Smooth muscle cell of the brain vasculature (primary cell): ENCODE measurements at regions not wholly inside any gene's neighbourhood (a gene's known extent, or its start where the extent isn't known, plus 50 kb on each side); places are given as distances from the start of the nearest gene placed in this dataset.
"Not testable (repeated sequence)": the region's sequence is repeated elsewhere in the genome, so short reads cannot be mapped to it uniquely, and the experiment has no call there.

ENCODE experiments used
- DNase-seq: peaks from one replicate; pipeline ENCODE4 v3.0.0-alpha.2; 2012; ENCODE audit warnings: low read depth, low spot score

- no peak for DNase-seq
Observed at GRCh38 chr4:160611181-160611580, 1508.3 kb downstream of the RAPGEF2 start.

GRCh38 chr4:160631044-160631443 is 1528.2 kb downstream of the RAPGEF2 start:
- no peak for DNase-seq

DNA sequence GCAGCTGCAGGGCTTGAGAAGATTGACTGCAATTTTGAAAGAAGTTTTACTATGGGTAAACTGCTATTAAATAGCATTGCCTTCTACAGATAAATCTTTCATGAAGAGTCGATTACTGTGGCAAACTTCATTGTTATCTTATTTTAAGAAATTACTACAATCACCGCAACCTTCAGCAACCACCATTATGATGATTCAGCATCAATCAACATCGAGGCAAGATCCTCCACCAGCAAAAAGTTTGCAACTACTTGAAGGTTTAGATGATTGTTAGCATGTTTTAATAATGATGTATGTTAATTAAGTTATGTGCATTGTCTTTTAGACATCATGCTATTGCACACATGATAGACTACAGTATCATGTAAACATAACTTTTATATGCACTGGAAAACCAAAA is 1511.0 kb downstream of the FSTL5 start:
- no peak for DNase-seq

DNA sequence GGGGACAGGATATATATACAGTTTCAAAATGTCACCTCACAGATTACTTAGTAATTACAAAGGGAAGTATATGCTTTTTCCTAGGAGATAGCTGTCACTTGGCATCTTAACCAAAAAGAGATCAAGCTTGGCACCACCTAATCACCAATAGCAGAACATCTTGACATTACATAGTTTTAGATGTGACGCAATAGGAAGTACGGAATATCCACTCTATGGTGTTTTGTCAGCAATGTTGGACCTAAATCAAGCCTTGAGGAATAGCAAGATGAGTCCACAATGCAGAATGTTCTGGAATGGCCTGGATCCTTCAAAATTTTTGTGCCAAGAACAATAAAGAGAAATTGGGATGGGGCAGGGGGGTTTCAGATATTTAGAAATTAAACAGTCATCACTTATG is 1488.2 kb downstream of the FSTL5 start:
- no peak for DNase-seq

- DNase-seq = no peak
Observed at GRCh38 chr4:160685729-160686128, 1478.1 kb downstream of the FSTL5 start.

DNA sequence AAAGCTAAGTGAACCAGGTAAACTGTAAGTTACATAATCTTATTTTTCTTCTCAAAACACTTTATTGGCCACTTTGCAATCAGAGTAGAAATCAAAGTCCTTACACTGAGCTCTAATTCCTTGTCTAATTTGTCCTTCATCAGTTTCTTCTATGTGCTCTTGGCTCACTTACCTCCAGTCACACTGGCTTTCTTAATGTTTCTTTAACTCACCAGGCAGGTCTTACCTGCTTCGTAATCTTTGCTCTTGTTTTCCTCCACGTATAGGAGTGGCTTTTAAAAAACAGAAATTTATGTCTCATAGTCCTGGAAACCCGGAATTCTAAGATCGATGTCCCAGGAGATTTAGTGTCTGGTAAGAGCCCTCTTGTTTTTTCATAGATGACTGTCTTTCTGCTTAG is 1462.1 kb downstream of the FSTL5 start:
- DNase-seq = no peak

DNA sequence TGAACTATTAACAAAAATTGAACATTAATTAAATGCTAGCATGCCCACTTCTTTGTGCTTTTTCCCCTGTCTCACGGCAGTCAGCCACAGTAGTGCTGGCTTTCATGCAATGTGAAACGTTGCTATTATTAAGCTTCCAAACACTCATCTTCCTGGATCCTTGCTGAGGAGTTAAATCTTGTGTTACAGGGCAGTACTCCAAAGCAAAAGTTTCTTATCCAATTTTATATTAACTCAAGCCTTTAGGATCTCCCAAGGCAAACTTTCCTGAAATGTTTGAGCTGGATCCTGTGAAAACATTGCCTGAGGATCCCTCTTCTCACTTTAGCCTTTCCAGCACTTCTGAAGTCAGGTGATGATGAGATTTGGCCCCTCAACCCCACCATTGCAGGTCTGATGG is 1454.8 kb downstream of the FSTL5 start:
- no peak for DNase-seq

DNA sequence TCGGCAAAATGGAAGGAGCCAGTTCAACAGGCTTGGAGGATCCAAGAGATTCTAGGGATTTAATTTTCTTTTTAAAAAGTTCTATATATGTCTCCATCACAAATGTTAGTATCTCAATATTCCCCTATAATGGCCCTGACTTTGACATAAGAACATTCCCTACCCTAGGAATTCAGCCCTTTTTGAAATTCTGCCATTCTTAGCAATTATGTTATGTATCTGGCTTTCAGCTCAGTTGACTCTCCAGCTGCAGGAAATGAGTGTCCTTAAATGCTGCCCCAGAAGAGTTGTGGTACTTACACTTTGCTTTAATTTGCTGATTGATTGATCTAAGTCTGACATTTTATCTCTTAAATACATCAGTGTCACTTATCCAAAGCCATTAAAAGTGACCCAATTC is 1454.3 kb downstream of the FSTL5 start:
- no peak for DNase-seq

DNA sequence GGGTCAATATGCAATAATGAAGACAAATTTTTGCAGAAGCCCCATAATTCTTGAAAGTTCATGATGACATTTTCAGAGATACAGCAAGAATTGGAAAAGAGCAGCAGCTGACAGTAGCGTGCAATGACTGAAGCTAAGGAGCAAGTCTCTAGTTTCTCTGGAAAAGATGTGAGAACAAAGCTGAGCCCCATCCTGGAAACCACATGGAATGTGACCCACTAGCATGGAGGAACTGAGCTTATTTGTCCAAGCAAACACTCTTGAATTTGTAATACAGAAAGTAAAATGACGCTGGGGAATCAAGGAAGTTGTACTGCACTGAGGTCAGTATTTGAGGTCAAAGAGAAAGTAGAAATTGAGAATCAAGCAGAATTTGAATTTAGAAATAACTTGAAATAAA is 1447.2 kb downstream of the FSTL5 start:
- DNase-seq = no peak

- no peak for DNase-seq
Observed at GRCh38 chr4:160717848-160718247, 1446.0 kb downstream of the FSTL5 start.

GRCh38 chr4:160724063-160724462 is 1439.7 kb downstream of the FSTL5 start:
- DNase-seq = no peak

DNA sequence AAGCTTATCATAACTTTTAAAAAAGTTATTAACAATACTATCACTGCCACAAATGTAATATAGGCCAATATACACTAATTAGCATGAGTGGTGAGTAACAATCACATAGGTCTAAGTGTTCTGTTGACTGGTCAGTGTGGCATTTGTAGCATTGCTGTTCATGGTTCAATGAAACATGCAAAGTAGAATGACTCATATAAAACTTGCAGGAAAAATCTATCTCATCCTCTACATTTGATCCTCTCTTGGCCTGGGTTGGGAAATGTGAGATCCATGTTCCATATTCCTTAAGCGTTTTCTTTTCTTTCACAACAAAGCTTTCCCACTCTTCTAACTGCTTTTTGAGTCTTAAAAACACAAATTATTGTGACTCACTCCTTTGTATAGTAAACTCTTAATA is 1418.7 kb downstream of the FSTL5 start:
- DNase-seq = no peak

- DNase-seq = not testable (repeated sequence)
Observed at GRCh38 chr4:160746585-160746984, 1417.2 kb downstream of the FSTL5 start.

- DNase-seq = no peak
Observed at GRCh38 chr4:160772668-160773067, 1391.1 kb downstream of the FSTL5 start.

DNA sequence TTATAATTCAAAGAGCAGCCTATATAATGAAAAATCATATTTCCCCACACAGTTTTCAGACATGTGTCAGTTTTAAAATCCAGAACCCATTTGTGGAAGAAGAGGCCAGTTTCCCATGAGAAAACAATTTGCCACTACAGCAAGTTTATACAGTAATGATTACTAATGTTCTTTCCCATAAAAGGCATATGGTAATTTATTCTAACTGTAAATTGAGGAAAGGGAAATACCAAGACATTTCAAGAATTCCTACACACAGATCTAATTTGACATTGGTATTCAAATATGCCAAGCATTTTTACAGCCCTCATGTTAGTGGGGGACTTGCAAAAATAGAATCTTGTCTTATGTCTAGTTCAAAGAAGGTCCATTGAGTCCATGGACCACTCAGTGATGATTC is 1368.6 kb downstream of the FSTL5 start:
- DNase-seq = no peak

DNA sequence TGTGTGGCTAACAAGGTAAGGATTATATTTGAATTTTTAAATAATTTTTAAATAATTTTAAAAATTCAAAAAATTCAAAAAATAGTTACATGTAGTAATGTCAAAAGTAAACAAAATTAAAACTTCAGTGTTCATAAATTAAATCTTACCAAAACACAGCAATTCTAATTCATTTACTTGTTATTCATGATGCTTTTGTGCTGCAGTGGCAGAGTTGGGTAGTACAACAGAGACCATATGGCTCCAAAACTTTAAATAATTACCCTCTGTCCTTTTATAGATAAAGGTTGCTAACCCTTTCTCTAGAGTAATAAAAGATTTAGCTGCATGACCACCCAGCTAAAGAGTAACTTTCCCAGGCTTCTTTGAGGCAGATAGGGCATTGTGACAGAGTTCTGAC is 1355.6 kb downstream of the FSTL5 start:
- DNase-seq = no peak

DNA sequence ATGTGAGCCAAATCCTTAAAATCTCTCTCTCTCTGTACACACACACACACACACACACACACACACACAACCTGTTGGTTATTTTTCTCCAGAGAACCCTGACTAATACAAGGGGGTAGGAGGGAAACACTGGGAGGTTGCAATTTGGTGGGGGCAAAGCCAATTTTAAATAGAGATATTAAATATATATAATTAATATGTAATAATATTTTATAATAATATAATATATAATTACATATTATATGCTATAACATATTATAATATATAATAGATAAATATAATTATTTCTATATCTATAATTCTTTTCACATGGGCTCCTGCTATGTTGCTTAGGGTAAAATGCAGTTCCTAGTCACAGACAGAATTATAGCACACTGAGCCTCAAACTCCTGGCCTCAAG is 1354.2 kb downstream of the FSTL5 start:
- DNase-seq = no peak

DNA sequence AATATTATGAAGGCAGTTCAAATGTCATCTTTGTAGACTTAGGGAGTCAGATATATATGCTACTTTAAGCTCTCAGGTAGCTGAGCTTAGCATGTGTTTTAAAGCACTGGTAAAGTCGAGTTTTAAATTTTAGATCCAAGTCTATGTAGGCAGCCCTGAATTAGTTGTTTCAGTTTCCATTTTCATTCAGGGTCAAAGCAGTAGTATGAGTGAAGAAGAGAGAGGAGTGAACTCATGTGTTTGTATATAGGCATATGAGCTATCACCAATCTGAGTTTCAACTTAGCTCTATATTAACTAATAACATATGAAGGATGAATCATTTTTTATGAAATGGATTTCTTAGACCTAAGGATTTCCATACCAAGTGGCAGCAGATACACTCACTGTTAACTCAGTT is 1353.4 kb downstream of the FSTL5 start:
- DNase-seq = no peak

- DNase-seq = no peak
Observed at GRCh38 chr4:160810941-160811340, 1352.9 kb downstream of the FSTL5 start.

- DNase-seq = no peak
Observed at GRCh38 chr4:160811956-160812355, 1351.8 kb downstream of the FSTL5 start.

DNA sequence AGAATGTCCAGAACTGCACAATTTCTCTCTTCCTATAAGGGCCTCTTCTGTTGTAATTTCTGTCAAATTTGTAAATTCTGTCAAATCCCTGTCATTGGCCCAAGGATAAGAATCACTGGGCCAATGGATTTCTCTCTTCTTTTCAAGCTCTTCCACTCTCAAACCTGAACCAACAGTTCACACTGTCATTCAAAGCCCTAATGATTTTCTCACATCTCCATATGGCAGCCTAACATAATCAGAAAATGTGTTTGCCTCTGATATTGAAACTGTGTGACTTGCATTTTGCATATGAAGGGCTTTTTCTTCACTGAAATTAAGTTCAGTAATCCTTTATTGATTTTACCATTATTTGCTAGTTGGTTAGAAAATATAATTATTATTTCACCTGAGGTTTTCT is 1349.1 kb downstream of the FSTL5 start:
- DNase-seq = no peak

DNA sequence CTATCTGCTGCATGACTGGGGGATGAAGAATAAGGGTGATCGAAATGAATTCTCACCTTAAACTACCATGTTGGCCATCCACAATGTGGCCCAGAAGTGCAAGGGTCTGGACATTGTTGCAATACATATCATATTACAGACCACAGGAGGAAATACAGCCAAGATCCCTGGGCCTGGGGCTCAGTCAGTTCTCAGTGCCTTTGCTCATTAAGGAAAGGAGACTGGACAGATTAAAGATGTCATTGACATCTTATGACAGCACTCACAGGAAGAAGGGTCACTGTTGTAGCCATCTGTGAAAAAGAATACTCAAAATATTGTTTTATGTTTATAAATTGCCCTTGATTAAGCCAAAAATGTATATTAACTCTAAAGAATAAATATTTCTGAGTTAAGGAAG is 1345.2 kb downstream of the FSTL5 start:
- no peak for DNase-seq

DNA sequence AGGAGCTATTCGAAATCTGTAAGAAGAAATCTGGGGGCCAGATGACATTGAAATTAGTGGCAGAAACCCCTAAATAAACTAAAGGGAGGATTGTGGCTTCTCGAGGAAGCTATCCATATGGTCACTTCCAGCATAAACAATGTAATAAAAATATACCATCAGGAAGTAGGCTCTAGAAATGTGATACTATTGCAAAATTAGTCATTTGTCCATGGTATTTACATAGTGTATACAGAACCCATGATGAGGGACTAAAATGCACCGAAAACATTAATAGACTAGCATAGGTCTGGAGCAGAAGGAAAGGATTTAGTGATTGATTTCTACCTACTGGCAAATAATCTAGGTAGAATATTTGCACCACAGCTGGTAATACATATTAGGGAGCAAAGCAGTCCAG is 1344.0 kb downstream of the FSTL5 start:
- no peak for DNase-seq

DNA sequence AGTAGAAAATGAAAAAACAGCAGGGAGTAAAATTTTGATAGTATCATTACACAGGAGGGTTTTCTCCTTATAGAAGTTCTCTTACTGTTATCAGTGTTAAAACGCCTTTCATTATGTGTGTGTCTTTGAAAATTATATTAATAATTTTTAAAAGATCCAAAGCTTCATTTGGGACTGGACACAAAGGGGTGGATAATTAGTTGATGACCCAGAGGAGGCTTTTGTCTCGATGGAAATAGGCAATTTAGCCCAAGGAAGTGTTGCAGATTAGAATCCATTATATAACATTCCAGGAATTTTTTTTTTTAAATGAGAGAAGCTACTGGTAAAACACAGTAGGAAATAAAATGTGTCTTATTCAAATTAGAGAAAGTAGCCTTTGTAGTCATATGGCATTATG is 1339.3 kb downstream of the FSTL5 start:
- DNase-seq = no peak
